ENCODE measurements at regions not wholly inside any gene's neighbourhood (a gene's known extent, or its start where the extent isn't known, plus 50 kb on each side); places are given as distances from the start of the nearest gene placed in this dataset.
A peak's percentile ranks its signal among the peaks of the same experiment; 100 is the strongest.

GRCh38 chr4:155529272-155529671 lies 137.4 kb upstream of the GUCY1A1 start:
- H3K9me3 ChIP-seq, result no peaks in the 10 kb centered on the region
- ATAC-seq, result peak; percentile 44 to 74 (median 48)

GRCh38 chr4:155526452-155527169 lies 140.0 kb upstream of the GUCY1A1 start:
- intact Hi-C loops (cut with DNase I), result no loop called here

More at GRCh38 chr4:155529272-155529671, 137.4 kb upstream of the GUCY1A1 start:
- no peak overlapping the region for H3K4me3 ChIP-seq
- WGBS (ENCODE audit: insufficient coverage, low coverage, low lambda C conversion rate, missing lambda C conversion rate), result 25% methylated on average over 3 of the region's 3 CpGs
- peak; percentile 29 to 45 (median 39) for TF ChIP-seq CTCF (IDR thresholded peaks at IDR 0.05)
- no peak for TF ChIP-seq POLR2A (IDR thresholded peaks at IDR 0.05)
- intact Hi-C loops (cut with DNase I), result no loop called here
- no peak for DNase-seq
- H3K4me1 ChIP-seq, result no peaks in the 10 kb centered on the region
- H3K27ac ChIP-seq, result no peak overlapping the region
- H3K27me3 ChIP-seq, result no peaks in the 10 kb centered on the region
- H3K36me3 ChIP-seq, result no peaks in the 10 kb centered on the region

GRCh38 chr4:155524926-155525455 lies 141.7 kb upstream of the GUCY1A1 start:
- WGBS (ENCODE audit: insufficient coverage, low coverage, low lambda C conversion rate, missing lambda C conversion rate), result 75% methylated on average over 3 of the region's 3 CpGs
- no peak for TF ChIP-seq POLR2A (IDR thresholded peaks at IDR 0.05)
- TF ChIP-seq CTCF (IDR thresholded peaks at IDR 0.05), result no peak
- Histone ChIP-seq H3K27ac (no peak overlapping the region), H3K36me3 (no peaks in the 10 kb centered on the region), H3K9me3 (no peaks in the 10 kb centered on the region), H3K4me3 (no peak overlapping the region), H3K4me1 (no peaks in the 10 kb centered on the region), H3K27me3 (no peaks in the 10 kb centered on the region)
- intact Hi-C loops (cut with DNase I), result no loop called here
- no peak for DNase-seq
- no peak for ATAC-seq

More at GRCh38 chr4:155526452-155527169, 140.0 kb upstream of the GUCY1A1 start:
- TF ChIP-seq POLR2A (IDR thresholded peaks at IDR 0.05) (no peak), CTCF (IDR thresholded peaks at IDR 0.05) (no peak)
- no peaks in the 10 kb centered on the region for H3K9me3 ChIP-seq
- 46% methylated on average over 7 of the region's 8 CpGs for WGBS (ENCODE audit: insufficient coverage, low coverage, low lambda C conversion rate, missing lambda C conversion rate)
- no peaks in the 10 kb centered on the region for H3K27me3 ChIP-seq
- H3K4me1 ChIP-seq, result no peaks in the 10 kb centered on the region
- no peak overlapping the region for H3K4me3 ChIP-seq
- DNase-seq (no peak), ATAC-seq (peak in 3 of 4 donors; percentile 18 to 44 (median 32))
- H3K27ac ChIP-seq, result peak overlapping the region in 1 of 3 donors; percentile 32
- H3K36me3 ChIP-seq, result no peaks in the 10 kb centered on the region

GRCh38 chr4:155523358-155523757 lies 143.3 kb upstream of the GUCY1A1 start:
- no peak overlapping the region for H3K4me3 ChIP-seq
- H3K36me3 ChIP-seq, result no peaks in the 10 kb centered on the region
- H3K4me1 ChIP-seq, result no peaks in the 10 kb centered on the region
- 69% methylated on average over 2 of the region's 2 CpGs for WGBS (ENCODE audit: insufficient coverage, low coverage, low lambda C conversion rate, missing lambda C conversion rate)
- TF ChIP-seq POLR2A (IDR thresholded peaks at IDR 0.05), result no peak
- TF ChIP-seq CTCF (IDR thresholded peaks at IDR 0.05), result no peak
- no peak for ATAC-seq
- intact Hi-C loops (cut with DNase I), result no loop called here
- H3K27ac ChIP-seq, result no peak overlapping the region
- H3K9me3 ChIP-seq, result no peaks in the 10 kb centered on the region
- no peak for DNase-seq
- no peaks in the 10 kb centered on the region for H3K27me3 ChIP-seq
